ENCODE measurements at regions not wholly inside any gene's neighbourhood (a gene's known extent, or its start where the extent isn't known, plus 50 kb on each side); places are given as distances from the start of the nearest gene placed in this dataset.
A peak's percentile ranks its signal among the peaks of the same experiment; 100 is the strongest.

- Histone ChIP-seq H3K27me3 (ENCODE audit: insufficient read depth) (no peaks in the 10 kb centered on the region), H3K9me2 (ENCODE audit: insufficient read depth) (no peaks in the 10 kb centered on the region), H3K4me1 (ENCODE audit: insufficient read depth) (peaks cover 5% of the 10 kb centered on the region), H3K27ac (ENCODE audit: low read depth) (no peak overlapping the region), H2AFZ (no peak overlapping the region), H3K36me3 (ENCODE audit: insufficient read depth) (no peaks in the 10 kb centered on the region), H4K20me1 (replicated peaks; ENCODE audit: insufficient read depth) (no peaks in the 10 kb centered on the region), H3K79me2 (replicated peaks; ENCODE audit: insufficient read depth) (no peaks in the 10 kb centered on the region), H3K4me2 (no peak overlapping the region), H3F3A (replicated peaks; ENCODE audit: low read depth) (no peaks in the 10 kb centered on the region), H3K4me3 (no peak overlapping the region)
- Mint-ChIP-seq H3K27me3 (ENCODE audit: insufficient read depth, low read depth, poor library complexity) (no peaks in the 10 kb centered on the region), H3K4me1 (peaks cover 4% of the 10 kb centered on the region), H3K27ac (peak overlapping the region; percentile 81), H3K4me3 (no peak overlapping the region), H3K9me3 (peaks cover 4% of the 10 kb centered on the region; the same call in 2 of the 3 replicates), H3K36me3 (ENCODE audit: low read depth) (no peaks in the 10 kb centered on the region)
- ATAC-seq (no peak), DNase-seq (ENCODE audit: low spot score) (no peak)
- no peak for TF ChIP-seq ZNF462 (CRISPR knock-in tag; IDR thresholded peaks at IDR 0.05)
- TF ChIP-seq, protein P1, sequence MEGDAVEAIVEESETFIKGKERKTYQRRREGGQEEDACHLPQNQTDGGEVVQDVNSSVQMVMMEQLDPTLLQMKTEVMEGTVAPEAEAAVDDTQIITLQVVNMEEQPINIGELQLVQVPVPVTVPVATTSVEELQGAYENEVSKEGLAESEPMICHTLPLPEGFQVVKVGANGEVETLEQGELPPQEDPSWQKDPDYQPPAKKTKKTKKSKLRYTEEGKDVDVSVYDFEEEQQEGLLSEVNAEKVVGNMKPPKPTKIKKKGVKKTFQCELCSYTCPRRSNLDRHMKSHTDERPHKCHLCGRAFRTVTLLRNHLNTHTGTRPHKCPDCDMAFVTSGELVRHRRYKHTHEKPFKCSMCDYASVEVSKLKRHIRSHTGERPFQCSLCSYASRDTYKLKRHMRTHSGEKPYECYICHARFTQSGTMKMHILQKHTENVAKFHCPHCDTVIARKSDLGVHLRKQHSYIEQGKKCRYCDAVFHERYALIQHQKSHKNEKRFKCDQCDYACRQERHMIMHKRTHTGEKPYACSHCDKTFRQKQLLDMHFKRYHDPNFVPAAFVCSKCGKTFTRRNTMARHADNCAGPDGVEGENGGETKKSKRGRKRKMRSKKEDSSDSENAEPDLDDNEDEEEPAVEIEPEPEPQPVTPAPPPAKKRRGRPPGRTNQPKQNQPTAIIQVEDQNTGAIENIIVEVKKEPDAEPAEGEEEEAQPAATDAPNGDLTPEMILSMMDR (conservative IDR thresholded peaks at IDR 0.05; ENCODE audit: low read depth in 2 of 2) = no peak
- no peak for TF ChIP-seq ETS1 (IDR thresholded peaks at IDR 0.05)
- no peak for TF ChIP-seq ZNF331 (CRISPR knock-in tag; IDR thresholded peaks at IDR 0.05; ENCODE audit: low read depth)
- no peak for TF ChIP-seq EZH2phosphoT487 (IDR thresholded peaks at IDR 0.05; ENCODE audit: unreplicated experiment)
- TF ChIP-seq, protein P2, sequence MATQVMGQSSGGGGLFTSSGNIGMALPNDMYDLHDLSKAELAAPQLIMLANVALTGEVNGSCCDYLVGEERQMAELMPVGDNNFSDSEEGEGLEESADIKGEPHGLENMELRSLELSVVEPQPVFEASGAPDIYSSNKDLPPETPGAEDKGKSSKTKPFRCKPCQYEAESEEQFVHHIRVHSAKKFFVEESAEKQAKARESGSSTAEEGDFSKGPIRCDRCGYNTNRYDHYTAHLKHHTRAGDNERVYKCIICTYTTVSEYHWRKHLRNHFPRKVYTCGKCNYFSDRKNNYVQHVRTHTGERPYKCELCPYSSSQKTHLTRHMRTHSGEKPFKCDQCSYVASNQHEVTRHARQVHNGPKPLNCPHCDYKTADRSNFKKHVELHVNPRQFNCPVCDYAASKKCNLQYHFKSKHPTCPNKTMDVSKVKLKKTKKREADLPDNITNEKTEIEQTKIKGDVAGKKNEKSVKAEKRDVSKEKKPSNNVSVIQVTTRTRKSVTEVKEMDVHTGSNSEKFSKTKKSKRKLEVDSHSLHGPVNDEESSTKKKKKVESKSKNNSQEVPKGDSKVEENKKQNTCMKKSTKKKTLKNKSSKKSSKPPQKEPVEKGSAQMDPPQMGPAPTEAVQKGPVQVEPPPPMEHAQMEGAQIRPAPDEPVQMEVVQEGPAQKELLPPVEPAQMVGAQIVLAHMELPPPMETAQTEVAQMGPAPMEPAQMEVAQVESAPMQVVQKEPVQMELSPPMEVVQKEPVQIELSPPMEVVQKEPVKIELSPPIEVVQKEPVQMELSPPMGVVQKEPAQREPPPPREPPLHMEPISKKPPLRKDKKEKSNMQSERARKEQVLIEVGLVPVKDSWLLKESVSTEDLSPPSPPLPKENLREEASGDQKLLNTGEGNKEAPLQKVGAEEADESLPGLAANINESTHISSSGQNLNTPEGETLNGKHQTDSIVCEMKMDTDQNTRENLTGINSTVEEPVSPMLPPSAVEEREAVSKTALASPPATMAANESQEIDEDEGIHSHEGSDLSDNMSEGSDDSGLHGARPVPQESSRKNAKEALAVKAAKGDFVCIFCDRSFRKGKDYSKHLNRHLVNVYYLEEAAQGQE (IDR thresholded peaks at IDR 0.05; ENCODE audit: unreplicated experiment) = no peak
- no peak for TF ChIP-seq CREB1 (CRISPR knock-in tag; IDR thresholded peaks at IDR 0.05; ENCODE audit: low read depth)
- no peak for TF ChIP-seq EZH2 (IDR thresholded peaks at IDR 0.05; ENCODE audit: low read depth, unreplicated experiment)
- no peak for TF ChIP-seq STAT1 (IDR thresholded peaks at IDR 0.05; ENCODE audit: unreplicated experiment)
- no peak for TF ChIP-seq JUNB (IDR thresholded peaks at IDR 0.05; ENCODE audit: unreplicated experiment)
- no peak for TF ChIP-seq POLR2AphosphoS5 (IDR thresholded peaks at IDR 0.05; ENCODE audit: low read depth)
- no peak for TF ChIP-seq NANOG (IDR thresholded peaks at IDR 0.05; ENCODE audit: borderline replicate concordance)
- TF ChIP-seq ZNF114 (CRISPR knock-in tag; IDR thresholded peaks at IDR 0.05) = no peak
These were observed 133.7 kb upstream of the CDK1 start for GRCh38 chr10:60644436-60645130.

Data from GM23338 (cell line).